ENCODE measurements at regions not wholly inside any gene's neighbourhood (a gene's known extent, or its start where the extent isn't known, plus 50 kb on each side); places are given as distances from the start of the nearest gene placed in this dataset.

DNA sequence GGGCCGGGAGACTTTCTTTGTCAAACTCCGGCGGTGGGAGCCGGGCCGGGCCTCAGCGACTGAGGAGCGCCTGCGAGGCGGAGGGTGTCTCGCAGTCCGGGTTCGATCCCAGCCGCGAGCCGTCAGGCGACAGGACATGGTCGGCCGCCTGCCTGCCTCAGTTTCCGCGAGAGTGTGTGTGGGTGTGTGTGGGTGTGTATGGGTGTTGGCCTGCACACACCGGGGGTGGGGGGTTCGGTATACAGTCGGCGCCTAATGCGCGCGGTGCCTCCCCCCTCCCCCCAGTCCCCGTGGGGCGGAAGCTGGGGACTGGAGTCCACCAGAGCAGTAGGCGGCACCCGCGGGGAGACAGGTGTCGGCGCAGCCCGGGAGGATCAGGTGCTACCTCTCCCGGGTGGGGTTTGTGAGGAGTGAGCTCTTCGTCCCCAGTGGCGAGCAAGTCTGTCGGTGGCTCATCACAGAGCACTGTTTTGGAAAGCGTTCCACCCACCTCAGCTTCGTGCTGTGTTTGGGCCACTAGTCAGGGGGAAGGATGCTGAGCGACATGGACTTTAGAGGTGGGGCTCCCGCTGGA, 246.3 kb downstream of the GOLGA6L6 start:
- TF ChIP-seq BHLHE40 (IDR thresholded peaks at IDR 0.05; ENCODE audit: borderline replicate concordance) (no peak), TARDBP (IDR thresholded peaks at IDR 0.05) (no peak)

Data from HEK293T (cell line).